HepG2 (cell line): ENCODE measurements at regions not wholly inside any gene's neighbourhood (a gene's known extent, or its start where the extent isn't known, plus 50 kb on each side); places are given as distances from the start of the nearest gene placed in this dataset.

Experiments
- ATAC-seq: fragments of 200-7000 bp; cut with Tn5 transposase; 3 replicates; pipeline ENCODE4 v1.9.1; 2020; ENCODE audit warnings: mild to moderate bottlenecking, moderate library complexity
- BruUV-seq: library from RNA; stranded (reverse); fragments of 400-500 nt; replicated peaks from 2 replicates; lab custom pipeline; 2021; lab: Mats Ljungman, UMichigan
- CTCF ChIA-PET: fragments of 300-600 bp; formaldehyde crosslinking; extraction: SDS; loops from one replicate; lab custom pipeline; 2021; ENCODE audit warnings: low total read pairs, inconsistent platforms, low intra/inter-chr PET ratio; lab: Yijun Ruan, JAX
- POLR2A ChIA-PET: fragments of 350-600 bp; sonication (Branson Sonifier 250); formaldehyde crosslinking; loops from one replicate; lab custom pipeline; 2020; ENCODE audit warnings: antibody characterized with exemption, inconsistent platforms; lab: Yijun Ruan, JAX
- DNase-seq: peaks from one replicate; pipeline ENCODE4 v3.0.0-alpha.2; 2015; ENCODE audit warnings: low spot score
- FAIRE-seq: peaks from 3 replicates; lab custom pipeline; 2011; peaks lifted over from hg19 to GRCh38; lab: Jason Lieb, UNC
- H2AFZ ChIP-seq: one replicate; pipeline ENCODE4 v1.6.1; 2011; ENCODE audit warnings: low read length, inconsistent platforms
- H3K27ac ChIP-seq: fragments of 300-600 bp; 3 replicates; pipeline ENCODE4 v1.8.0; 2011; ENCODE audit warnings: mixed run types, mild to moderate bottlenecking, mixed read lengths, low read length, inconsistent platforms; ENCODE audit not compliant: insufficient read depth; ENCODE audit errors: extremely low read length
- H3K27me3 ChIP-seq, 2 experiments: fragments of 200-600 bp in 1 of 2; 2 replicates in 1 of 2; 3 replicates in 1 of 2; pipeline versions ENCODE4 v1.6.0 to v1.8.0; 2011; ENCODE audit warnings: low read length in 2 of 2, mild to moderate bottlenecking in 2 of 2, moderate library complexity in 2 of 2, inconsistent platforms in 1 of 2; ENCODE audit not compliant: insufficient read depth in 2 of 2, control insufficient read depth in 1 of 2
- H3K36me3 ChIP-seq, 2 experiments: fragments of 200-600 bp in 1 of 2; replicated peaks in 1 of 2; 2 replicates in 1 of 2; 3 replicates in 1 of 2; pipeline versions ENCODE4 v1.5.1 to v1.8.0; 2011; ENCODE audit warnings: low read length in 2 of 2, inconsistent platforms in 1 of 2; ENCODE audit not compliant: insufficient read depth in 2 of 2, control insufficient read depth in 1 of 2
- H3K4me1 ChIP-seq: 2 replicates; pipeline ENCODE4 v1.5.1; 2012; ENCODE audit warnings: low read length, inconsistent platforms; ENCODE audit not compliant: insufficient read depth
- H3K4me2 ChIP-seq: 2 replicates; pipeline ENCODE4 v1.6.0; 2011; ENCODE audit warnings: low read depth, low read length, inconsistent platforms
- H3K4me3 ChIP-seq, 3 experiments: fragments of 200-600 bp in 1 of 3; sonication (generic), shearing (Covaris generic) in 1 of 3; replicated peaks in 1 of 3; 2 replicates each; pipeline ENCODE4 v1.5.1; 2011 to 2016; ENCODE audit warnings: low read length in 3 of 3, inconsistent platforms in 2 of 3, low read depth in 2 of 3, mild to moderate bottlenecking in 2 of 3, control low read depth in 1 of 3, mixed read lengths in 1 of 3; ENCODE audit not compliant: insufficient read depth in 1 of 3
- H3K79me2 ChIP-seq: one replicate; pipeline ENCODE4 v1.6.1; 2011; ENCODE audit warnings: low read length, inconsistent platforms; ENCODE audit not compliant: insufficient read depth
- H3K9ac ChIP-seq: 2 replicates; pipeline ENCODE4 v1.6.0; 2011; ENCODE audit warnings: mild to moderate bottlenecking, low read depth, low read length, inconsistent platforms; ENCODE audit not compliant: insufficient read depth
- H3K9me3 ChIP-seq: 2 replicates; pipeline ENCODE4 v1.5.1; 2012; ENCODE audit warnings: mild to moderate bottlenecking, low read length
- H4K20me1 ChIP-seq: 2 replicates; pipeline ENCODE4 v1.6.0; 2011; ENCODE audit warnings: inconsistent platforms, mild to moderate bottlenecking, low read length, moderate library complexity; ENCODE audit not compliant: insufficient read depth
- ERF ChIP-seq: IDR thresholded peaks from 2 replicates; pipeline ENCODE4 v1.6.1; 2018; ENCODE audit warnings: missing biosample characterization, missing genetic modification reagents
- FOSL2 ChIP-seq: sonication (generic); formaldehyde crosslinking; IDR thresholded peaks from 2 replicates; pipeline ENCODE4 v1.4.0; 2020; ENCODE audit warnings: missing genetic modification reagents
- KLF12 ChIP-seq: sonication (generic); formaldehyde crosslinking; IDR thresholded peaks from 2 replicates; pipeline ENCODE4 v1.4.0; 2020; ENCODE audit warnings: missing genetic modification reagents, borderline replicate concordance
- NFE2 ChIP-seq: sonication (generic); formaldehyde crosslinking; IDR thresholded peaks from 2 replicates; pipeline ENCODE4 v1.4.0; 2020; ENCODE audit warnings: missing genetic modification reagents
- NFKBIZ ChIP-seq: IDR thresholded peaks from 2 replicates; pipeline ENCODE4 v1.6.1; 2018; ENCODE audit warnings: missing genetic modification reagents, missing compliant biosample characterization
- ZBTB49 ChIP-seq: sonication (generic); formaldehyde crosslinking; IDR thresholded peaks from 2 replicates; pipeline ENCODE4 v1.4.0; 2020; ENCODE audit warnings: missing genetic modification reagents, borderline replicate concordance
- ZNF136 ChIP-seq: sonication (generic); formaldehyde crosslinking; IDR thresholded peaks from 2 replicates; pipeline ENCODE4 v1.8.1; 2022; ENCODE audit warnings: low read depth, mild to moderate bottlenecking, moderate library complexity, missing genetic modification reagents
- ZNF18 ChIP-seq: sonication (generic); formaldehyde crosslinking; IDR thresholded peaks from 2 replicates; pipeline ENCODE4 v1.8.0; 2022; ENCODE audit warnings: mild to moderate bottlenecking, missing genetic modification reagents; ENCODE audit not compliant: insufficient replicate concordance
- ZNF281 ChIP-seq: sonication (generic); formaldehyde crosslinking; IDR thresholded peaks from 2 replicates; pipeline ENCODE4 v1.4.0; 2020; ENCODE audit warnings: missing genetic modification reagents, borderline replicate concordance
- ZNF556 ChIP-seq: sonication (generic); formaldehyde crosslinking; IDR thresholded peaks from 2 replicates; pipeline ENCODE4 v1.4.0; 2020; ENCODE audit warnings: mild to moderate bottlenecking, missing genetic modification reagents, borderline replicate concordance
- ZNF562 ChIP-seq: sonication (generic); formaldehyde crosslinking; IDR thresholded peaks from 2 replicates; pipeline ENCODE4 v1.8.0; 2022; ENCODE audit warnings: missing genetic modification reagents, borderline replicate concordance
- ZNF710 ChIP-seq: sonication (generic); formaldehyde crosslinking; IDR thresholded peaks from 2 replicates; pipeline ENCODE4 v1.5.0; 2020; ENCODE audit warnings: mild to moderate bottlenecking, missing genetic modification reagents, borderline replicate concordance
- ZNF816 ChIP-seq: sonication (generic); formaldehyde crosslinking; IDR thresholded peaks from 2 replicates; pipeline ENCODE4 v1.8.0; 2022; ENCODE audit warnings: missing genetic modification reagents, mild to moderate bottlenecking, borderline replicate concordance
- ZSCAN21 ChIP-seq: sonication (generic); formaldehyde crosslinking; IDR thresholded peaks from 2 replicates; pipeline ENCODE4 v1.8.0; 2022; ENCODE audit warnings: mild to moderate bottlenecking, missing genetic modification reagents, moderate library complexity, borderline replicate concordance
- WGBS: methylation state at CpG from one replicate; pipeline ENCODE4 v1.1.6; 2017; ENCODE audit warnings: low lambda C conversion rate; 5-methylcytosine and 5-hydroxymethylcytosine counted together
- in situ Hi-C: cut with HindIII; loops from 2 replicates; pipeline ENCODE4 v1.10.0; 2017; ENCODE audit warnings: low pct_unique_long_range_greater_than_20kb; ENCODE audit not compliant: extremely low pct_ligation_motif_present
- intact Hi-C: fragments of 100-400 bp; cut with micrococcal nuclease; formaldehyde crosslinking; loops from one replicate; pipeline ENCODE4 v1.10.0; 2022; ENCODE audit not compliant: unreplicated experiment

- Histone ChIP-seq H3K27ac (no peak overlapping the region), H3K79me2 (no peaks in the 10 kb centered on the region), H3K9ac (no peak overlapping the region), H3K4me1 (no peaks in the 10 kb centered on the region), H4K20me1 (no peaks in the 10 kb centered on the region), H2AFZ (no peak overlapping the region), H3K9me3 (no peaks in the 10 kb centered on the region), H3K4me2 (no peak overlapping the region), H3K4me3 (no peak overlapping the region), H3K27me3 (no peaks in the 10 kb centered on the region), H3K36me3 (no peaks in the 10 kb centered on the region)
- no peak for ATAC-seq
- in situ Hi-C loops (no loop called here), intact Hi-C loops (no loop called here)
- no peak for DNase-seq
- POLR2A ChIA-PET: no interaction called here
- FAIRE-seq: no peak
- CTCF ChIA-PET: no interaction called here
- WGBS: 58% methylated on average over 4 of the region's 4 CpGs
- no TSS peak for BruUV-seq
- no peak for TF ChIP-seq NFKBIZ
- TF ChIP-seq ZBTB49 (CRISPR knock-in tag): no peak
- no peak for TF ChIP-seq ZNF18 (CRISPR knock-in tag)
- TF ChIP-seq ERF (CRISPR knock-in tag): no peak
- TF ChIP-seq ZNF136 (CRISPR knock-in tag): no peak
- TF ChIP-seq ZNF556: no peak
- TF ChIP-seq ZNF710 (CRISPR knock-in tag): no peak
- TF ChIP-seq ZSCAN21 (CRISPR knock-in tag): no peak
- no peak for TF ChIP-seq ZNF562 (CRISPR knock-in tag)
- no peak for TF ChIP-seq FOSL2 (CRISPR knock-in tag)
- TF ChIP-seq KLF12: no peak
- TF ChIP-seq ZNF816 (CRISPR knock-in tag): no peak
- TF ChIP-seq NFE2 (CRISPR knock-in tag): no peak
- no peak for TF ChIP-seq ZNF281
Observed at GRCh38 chr10:36670621-36671402, 454.6 kb upstream of the ANKRD30A start.
